Stimulated activated CD8-positive, alpha-beta memory T cell treated with anti-CD3 and anti-CD28 coated beads, Interleukin-7, amount 100 ng/mL, for 24 hours (primary cell): ENCODE measurements at regions not wholly inside any gene's neighbourhood (a gene's known extent, or its start where the extent isn't known, plus 50 kb on each side); places are given as distances from the start of the nearest gene placed in this dataset.
"Not testable (repeated sequence)": the region's sequence is repeated elsewhere in the genome, so short reads cannot be mapped to it uniquely, and the experiment has no call there.

Source experiments
- DNase-seq: peaks from one replicate; pipeline ENCODE4 v3.0.0-alpha.2; 2020; ENCODE audit warnings: low read depth

DNA sequence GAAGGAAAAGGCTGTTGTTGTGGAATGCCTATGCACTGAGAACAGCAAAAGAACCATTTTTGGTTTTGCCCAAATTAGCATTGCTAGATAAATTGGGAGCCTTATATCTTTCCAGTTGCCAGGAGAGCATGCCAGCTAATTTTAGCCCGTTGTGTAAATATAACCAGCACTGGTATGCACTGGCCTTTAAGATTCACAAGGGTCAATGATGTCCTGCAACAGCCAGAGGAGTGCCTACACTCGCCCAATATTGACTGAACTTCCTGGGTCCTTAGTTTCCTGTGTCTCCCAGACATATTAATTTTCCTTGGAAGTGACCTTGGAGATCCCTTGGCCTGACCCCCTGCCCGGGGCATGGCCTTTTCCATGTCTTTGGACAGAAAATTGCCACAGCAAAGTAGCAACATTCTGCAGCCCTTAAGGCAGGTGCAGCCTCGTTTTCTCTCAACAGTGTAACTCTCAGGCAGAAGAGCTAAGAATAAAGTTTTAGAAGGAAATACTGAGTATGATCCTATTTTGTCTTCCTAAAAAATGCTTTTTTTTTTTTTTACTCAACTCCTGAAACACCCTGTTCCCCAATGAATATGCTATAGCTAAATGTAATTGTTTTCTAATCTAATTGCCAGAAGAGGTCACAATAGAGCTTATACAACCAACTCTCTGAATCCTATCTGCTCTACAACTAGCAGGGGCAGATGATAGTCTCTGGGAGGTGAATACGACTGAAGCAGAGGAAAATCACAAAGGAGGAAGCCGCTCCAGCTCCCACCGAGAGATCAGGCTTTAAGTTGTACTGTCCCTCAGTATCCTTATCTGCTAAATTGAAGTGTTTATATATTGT is 131.9 kb upstream of the PCGF5 start:
- no peak for DNase-seq

DNA sequence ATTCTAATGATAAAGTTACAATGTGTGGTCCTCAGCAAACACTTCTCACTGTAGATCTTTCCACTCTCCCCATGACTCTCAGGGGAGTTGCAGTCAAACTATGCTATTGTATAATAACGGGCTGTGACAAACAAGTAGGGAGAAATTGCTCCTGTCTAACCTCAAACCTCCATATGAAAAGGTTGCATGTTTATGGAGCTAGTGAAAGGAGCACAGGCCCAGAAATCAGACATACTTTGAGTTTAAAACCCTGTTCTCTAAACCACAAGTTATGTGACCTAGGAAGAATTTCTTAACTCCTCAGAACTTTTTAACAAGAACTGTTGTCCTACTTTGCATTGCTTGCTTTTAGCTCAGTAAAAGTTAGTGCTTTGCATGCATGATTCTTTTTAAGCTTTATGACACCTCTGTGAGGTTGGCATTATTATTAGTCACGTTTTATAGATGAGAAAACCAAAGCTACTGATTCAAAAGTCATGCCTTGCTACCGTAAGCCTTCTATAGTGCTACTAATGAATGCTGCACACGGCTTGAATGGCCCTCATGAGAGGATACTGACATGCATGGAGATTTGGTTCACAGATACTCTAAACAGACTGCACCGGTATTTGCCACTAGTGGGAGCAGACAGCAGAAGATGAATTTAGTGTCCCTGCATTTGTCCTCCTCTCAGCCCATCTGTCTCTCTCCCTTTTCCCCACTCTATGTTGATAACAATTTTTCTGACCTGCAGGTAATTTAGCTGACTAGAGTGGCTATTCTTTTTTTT is 129.5 kb upstream of the PCGF5 start:
- DNase-seq, result no peak

DNA sequence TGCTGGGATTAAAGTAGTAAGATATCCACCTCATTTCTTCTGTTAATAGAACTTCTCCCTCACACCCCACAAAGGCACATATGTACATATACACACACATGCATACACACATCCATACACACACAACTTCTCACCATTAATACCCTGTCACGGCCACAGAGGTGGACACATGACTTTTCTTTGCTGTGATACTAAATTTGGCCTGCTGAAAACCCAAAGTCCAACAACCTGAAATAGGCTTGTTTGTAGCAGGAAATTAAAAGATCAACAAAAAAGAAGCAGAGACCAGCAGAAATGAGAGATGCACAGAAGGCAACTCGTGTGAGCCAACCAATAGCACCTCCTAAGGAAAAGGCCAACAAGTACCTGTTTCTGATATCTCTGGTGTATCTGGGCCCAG is 128.7 kb upstream of the PCGF5 start:
- DNase-seq, result no peak

DNA sequence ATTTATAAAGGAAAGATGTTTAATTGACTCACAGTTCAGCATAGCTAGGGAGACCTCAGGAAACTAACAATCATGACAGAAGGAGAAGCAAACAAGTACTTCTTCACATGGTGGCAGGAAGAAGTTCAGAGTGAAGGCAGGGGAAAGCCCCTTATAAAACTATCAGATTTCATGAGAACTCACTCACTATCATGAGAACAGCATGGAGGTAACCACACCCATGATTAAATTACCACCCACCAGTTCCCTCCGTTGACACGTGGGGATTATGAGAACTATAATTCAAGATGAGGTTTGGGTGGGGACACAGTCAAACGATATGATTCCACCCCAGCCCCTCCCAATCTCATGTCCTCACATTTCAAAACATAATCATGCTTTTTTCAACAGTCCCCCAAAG is 124.2 kb upstream of the PCGF5 start:
- DNase-seq, result no peak

DNA sequence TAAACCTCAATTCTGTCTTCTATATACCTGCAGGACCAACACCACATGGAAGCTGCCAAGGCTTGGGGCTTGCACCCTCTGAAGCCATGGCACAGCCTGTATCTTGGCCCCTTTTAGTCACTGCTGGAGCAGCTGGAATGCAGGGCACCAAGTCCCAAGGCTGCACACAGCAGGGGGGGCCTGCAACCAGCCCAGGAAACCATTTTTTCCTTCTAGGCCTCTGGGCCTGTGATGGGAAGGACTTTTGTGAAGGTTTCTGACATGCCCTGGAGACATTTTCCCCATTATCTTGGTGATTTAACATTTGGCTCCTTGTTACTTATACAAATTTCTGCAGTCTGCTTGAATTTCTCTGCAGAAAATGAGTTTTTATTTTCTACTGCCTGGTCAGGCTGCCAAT is 123.2 kb upstream of the PCGF5 start:
- no peak for DNase-seq

DNA sequence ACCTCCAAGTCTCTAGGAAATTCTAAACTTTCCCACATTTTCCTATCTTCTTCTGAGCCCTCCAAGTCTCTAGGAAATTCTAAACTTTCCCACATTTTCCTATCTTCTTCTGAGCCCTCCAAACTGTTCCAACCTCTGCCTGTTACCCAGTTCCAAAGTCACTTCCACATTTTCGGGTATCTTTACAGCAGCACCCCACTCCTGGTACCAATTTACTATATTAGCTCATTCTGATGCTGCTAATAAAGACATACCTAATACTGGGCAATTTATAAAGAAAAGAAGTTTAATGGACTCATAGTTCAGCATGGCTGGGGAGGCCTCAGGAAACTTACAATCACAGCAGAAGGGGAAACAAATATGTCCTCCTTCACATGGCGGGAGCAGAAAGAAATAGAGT is 122.4 kb upstream of the PCGF5 start:
- DNase-seq, result not testable (repeated sequence)

DNA sequence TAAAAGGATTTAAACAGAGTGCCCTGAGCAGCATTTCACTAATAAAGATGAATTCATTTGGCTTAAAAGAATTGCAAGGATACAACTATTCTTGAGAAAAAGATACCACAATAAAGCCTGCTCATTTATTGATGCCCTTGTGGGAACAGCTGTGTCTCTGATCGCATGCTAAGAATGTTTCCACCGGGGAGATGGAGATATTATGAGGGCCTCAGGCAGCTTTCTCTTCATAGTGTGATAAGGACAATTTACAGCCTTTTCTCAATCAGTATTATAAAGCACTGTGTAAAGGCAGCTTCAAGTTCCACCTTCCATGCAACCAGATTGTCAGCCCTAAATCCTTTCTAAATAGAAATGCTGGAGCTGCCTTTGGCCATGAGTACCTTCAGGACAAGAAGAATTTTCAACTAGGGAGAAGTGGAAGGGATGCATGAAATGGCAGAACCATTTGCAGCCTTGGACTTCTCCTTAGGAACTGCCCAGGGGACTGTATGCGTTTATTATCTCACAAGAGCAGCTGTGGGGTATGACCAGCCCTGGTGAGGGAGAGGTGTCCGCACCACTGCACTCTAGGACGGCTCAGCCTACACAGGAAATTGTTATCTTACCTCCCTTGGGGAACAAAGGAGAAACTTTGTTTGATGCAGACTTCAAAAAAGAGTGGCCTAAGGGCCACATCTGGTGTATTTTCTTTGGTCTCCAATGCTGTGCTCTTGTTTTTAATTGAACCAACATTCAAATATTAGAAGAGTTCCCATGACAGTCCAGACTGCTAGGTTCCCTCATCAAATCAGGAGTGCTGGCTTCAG is 116.9 kb upstream of the PCGF5 start:
- DNase-seq, result no peak

DNA sequence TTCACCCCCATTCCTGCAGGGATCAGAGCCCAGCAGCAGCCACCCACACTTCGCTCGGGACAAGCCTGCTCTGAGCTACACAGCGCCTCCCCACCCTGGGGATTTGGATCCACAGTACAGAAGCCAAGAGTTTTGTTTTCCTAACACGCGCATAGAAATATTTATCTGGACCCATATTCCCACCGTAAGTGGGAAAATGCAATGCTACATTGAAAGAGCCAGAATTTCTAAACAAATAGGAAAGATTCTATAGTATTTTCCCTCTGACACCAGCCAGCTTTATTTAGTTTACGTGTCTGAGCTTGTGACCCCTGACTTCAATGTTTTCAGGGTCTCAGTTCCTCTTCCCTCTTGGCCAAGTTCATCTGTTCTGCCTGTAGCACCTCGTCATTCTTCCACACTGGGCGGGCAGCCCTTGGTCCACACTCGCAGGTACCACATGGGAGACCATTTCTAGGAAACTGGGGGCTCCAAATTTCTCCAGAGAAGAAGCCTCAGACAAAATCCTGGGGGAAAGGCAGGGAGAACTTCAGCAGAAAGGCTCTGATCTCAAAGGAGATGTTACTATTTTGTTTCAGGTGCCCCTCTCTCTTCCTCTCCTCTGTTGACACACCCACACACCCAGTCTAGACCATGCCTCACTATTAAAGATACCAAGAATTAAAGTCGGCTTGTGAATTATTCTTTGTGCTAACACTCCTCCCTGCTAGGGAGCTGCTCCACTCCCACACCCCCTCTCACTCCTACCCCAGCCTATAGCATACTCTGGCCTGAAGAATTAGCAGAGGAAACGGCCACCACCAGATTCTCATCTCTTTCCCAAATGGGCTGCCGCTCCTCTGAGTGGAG is 116.0 kb upstream of the PCGF5 start:
- DNase-seq, result no peak

DNA sequence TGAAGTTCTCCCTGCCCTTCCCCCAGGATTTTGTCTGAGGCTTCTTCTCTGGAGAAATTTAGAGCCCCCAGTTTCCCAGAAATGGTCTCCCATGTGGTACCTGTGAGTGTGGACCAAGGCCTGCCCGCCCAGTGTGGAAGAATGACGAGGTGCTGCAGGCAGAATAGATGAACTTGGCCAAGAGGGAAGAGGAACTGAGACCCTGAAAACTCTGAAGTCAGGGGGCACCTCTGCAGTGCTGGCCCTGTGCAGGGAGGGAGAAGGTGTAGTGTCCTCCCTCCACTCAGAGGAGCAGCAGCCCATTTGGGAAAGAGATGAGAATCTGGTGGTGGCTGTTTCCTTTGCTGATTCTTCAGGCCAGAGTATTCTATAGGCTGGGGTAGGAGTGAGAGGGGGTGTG is 115.2 kb upstream of the PCGF5 start:
- DNase-seq, result no peak

DNA sequence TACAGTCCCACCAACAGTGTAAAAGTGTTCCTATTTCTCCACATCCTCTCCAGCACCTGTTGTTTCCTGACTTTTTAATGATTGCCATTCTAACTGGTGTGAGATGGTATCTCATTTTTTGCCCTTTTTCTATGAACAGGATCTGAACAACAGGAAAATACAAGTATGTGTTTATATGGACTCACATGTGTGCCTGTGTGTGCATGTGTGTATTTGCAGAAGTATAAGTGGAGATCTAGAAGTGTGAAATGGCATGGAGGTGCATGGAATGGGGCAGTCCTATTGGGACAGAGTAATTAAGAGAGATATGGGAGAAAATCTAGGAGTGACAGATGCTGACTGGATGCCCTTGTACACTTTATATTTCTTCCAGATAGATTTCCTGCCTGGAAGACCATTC is 111.6 kb upstream of the PCGF5 start:
- no peak for DNase-seq

DNA sequence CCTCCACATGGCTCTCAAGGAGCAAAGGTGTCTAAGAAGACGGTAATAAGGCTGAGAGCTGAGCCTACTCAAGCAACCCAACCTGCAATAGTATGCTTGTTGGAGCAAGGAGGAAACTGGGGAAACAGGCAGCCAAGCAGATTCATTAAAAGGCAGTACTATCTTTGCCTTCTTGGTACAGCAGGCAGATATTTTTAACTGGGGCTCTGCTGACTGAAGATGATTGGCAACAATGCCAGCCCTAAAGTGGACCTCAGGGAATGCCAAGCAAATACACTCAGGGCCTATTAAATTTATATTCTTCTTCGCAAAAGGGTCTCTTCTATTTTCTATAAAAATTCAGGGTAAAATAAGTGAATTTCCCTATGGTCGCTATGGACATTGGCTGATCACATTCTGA is 109.4 kb upstream of the PCGF5 start:
- DNase-seq, result no peak

DNA sequence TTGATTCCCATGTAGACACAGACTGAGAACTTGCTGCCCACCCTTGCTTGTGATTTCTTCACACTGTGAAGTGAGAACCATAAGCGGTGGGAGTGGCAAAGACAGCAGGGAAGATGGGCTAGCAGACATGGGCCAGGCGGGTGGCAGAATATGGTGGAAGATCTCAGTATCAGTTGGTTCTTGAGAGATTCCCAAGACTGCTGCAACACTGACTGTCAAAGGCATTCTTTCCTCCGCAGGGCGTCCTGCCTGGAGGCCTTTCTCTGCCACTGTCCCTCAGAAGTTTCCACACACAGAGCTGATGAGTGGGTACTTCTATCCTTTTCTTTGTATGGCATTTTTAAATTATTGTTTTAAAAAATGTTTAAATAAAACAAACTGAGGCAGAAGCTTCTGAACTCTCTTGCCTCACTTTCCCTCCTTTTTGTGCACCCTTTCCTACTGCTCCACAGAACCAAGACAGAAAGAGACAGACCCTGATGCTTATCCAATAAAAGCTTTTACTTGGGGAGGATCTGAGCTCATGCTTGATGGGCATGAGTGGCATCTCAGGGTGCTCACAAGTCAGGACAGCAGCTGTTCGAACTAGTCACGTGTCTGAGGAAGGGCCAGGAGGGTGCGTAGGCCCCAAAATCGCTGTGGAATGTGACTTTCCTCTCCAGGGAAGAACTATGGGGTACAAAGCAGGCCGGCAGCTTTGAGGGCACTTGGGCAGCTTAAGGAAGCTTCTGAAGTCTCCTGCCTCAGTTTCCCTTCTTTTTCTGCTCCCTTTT is 104.7 kb upstream of the PCGF5 start:
- no peak for DNase-seq

DNA sequence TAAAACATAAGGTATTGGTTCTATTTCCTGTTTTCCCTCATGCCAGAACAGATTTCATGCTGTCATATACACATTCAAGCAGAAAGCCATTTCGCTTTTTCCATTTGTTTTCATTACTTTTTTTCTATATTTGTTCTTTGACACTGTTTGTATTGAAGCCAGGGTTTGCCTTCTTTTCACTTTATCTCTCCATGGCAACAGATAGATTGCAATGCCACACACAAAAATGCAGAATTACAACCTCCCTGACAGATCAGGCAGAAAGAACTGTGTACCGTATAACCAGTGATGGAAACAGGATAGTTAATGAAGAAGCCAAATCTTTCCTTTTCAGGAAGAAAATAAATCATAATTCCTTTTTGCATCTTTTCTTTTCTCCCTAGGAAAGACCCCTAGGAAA is 103.0 kb upstream of the PCGF5 start:
- DNase-seq, result no peak

DNA sequence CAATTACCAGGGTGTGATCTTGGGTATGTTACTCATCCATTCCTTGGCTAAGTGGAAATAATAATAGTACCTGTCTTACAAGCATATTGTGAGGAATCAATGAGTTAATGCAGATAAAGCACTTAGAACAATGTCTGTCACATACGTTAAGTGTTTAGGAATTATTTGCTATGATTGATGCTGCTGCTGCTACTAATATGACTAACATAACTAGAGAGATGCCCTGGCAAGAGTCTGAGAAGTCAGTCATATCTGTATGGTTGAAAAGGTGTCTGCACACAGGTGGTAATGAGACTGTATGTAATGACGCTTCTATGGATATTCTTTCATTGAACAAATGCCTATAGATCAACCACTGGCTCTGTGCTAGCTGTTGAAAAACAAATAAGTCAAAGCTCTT is 100.1 kb upstream of the PCGF5 start:
- DNase-seq, result no peak

DNA sequence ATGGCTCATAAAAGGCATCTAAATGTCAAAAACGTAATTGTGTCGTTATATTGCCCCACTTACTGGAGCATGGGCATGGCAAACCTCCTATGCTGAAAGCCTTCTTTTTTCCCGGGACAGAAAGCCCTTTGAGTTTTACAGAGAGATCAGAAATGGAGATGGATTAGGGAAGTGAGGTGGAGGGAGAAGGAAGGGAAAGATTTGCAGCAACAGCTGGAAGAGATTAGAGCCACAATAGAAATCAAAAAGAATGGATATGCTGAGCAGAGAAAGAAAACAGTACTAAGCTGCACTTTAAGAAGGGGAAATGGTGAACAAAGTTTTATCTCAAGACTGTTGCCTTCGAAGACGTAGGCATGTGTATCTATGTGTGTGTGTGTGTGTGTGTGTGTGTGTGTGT is 97.2 kb upstream of the PCGF5 start:
- no peak for DNase-seq

DNA sequence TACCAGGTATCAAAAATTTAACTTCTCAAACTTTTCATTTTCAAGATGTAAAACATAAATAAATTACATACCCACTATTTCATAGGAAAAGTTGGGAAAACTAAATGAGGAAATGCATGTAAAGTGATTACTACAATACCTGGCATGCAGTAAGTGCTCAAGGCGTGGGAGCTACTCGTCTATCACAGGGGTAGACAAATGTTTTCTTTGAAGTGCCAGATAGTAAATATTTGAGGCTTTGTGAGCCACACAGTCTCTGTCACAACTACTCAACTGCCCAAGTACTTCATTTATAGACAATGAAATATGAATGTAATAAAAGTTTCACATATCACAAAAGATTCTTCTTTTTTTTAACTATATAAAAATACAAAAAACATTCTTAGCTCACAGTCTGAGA is 96.4 kb upstream of the PCGF5 start:
- no peak for DNase-seq

DNA sequence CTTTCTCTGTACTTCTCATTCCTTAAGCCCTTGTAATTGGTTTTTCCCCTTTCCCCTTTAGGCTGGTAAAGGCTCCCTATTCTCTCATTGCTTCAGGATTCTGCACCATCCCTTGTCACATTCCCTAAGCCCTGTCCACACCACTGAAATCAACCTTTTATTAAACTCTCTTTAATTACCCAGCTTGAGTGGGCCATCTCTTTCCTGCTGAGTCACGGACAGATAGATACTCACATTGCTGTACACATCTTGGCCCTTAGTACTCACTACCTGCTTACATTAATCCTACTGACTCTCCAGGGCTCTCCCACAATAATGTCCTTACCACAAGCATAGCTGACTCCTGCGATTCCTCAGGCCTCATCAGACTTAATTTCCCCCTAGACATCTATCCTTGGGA is 94.0 kb upstream of the PCGF5 start:
- no peak for DNase-seq

DNA sequence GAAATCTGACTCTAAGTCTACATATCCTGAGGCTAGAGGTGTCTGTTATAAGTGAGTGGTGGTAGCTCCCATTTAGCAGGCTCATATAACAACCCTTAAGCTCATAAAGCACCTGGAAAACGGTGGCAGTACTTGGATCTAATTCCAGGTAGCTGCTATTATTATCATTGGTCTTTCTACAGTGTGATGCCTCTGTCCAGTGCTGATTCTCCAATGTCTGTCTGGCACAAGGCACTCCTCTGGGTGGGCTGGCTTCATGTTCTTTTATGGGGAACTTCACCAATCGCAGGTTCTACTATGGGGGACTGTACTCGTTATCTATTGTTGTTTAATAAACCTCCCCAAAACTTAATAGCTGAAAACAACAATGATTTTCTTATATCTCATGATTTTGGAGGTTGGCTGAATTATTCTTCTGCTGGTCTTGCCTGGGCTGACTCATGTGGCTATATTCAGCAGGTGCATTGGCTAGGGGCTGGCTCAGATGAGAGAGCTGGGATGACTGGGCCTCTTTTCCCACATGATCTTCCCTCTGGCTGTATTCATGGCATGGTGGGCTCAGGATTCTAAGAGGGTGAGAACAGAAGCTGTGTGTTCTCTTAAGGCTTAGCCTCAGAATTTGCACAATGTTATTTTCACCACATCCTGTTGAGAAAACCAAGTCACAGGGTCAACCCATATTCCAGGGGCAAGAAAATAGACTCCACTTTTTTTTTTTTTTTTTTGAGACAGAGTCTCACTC is 93.0 kb upstream of the PCGF5 start:
- DNase-seq, result no peak

DNA sequence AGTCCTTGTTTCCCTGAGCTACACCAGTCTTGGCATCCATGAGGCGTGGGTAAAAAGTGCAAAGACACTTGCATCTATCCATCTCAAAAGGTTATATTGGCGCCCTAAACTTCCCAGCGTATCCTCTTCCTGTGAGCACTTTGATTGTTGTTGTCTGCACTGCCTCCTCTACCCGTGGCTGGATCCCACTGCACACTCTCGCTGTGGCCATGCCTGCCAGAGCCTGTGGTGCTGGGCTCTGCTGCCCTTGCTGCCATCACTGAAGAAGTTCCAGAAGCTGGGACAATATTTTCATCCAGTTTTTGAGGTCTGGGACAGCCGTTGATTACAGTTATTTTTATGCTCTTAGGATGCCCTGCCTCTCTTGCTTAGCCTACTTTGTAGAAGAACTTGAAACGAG is 85.3 kb upstream of the PCGF5 start:
- DNase-seq, result no peak

DNA sequence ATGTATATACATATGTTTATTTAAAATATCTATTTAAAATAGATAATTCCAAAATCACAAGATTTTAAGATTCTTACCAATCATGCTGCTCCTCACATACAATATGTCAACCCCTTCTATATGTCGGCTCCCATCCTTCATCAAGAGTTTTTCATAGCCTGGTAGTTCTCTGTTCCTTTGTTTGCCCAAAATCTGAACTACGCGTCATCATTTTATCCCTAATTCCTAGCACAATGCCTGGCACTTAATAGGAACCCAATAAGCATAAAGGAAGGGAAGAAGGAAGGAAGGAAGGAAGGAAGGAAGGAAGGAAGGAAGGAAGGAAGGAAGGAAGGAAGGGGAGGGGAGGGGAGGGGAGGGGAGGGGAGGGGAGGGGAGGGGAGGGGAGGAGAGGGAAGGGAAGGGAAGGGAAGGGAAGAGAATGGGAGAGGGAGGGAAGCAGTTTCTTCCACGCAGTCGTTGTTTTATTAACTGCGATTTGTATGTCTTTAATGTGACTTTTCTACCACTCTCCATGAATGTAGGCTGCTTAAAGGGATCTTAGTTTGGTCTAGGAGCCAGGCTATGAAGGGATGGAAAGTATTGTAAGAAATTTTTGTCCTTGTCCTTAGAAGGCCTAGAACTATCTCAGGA is 83.3 kb upstream of the PCGF5 start:
- DNase-seq, result no peak
